Breast epithelium (tissue), 4 donors: ENCODE measurements at regions not wholly inside any gene's neighbourhood (a gene's known extent, or its start where the extent isn't known, plus 50 kb on each side); places are given as distances from the start of the nearest gene placed in this dataset.

Source experiments
- DNase-seq, 2 donors: peaks; one replicate each; pipeline ENCODE4 v3.0.0-alpha.2; 2019; ENCODE audit warnings: low spot score in 2 of 2
- H3K27ac ChIP-seq, 2 donors: fragments of 200-600 bp; sonication (generic) in 1 of 2; one replicate each; pipeline ENCODE4 v1.5.1; 2016 to 2019; ENCODE audit warnings: mild to moderate bottlenecking in 1 of 2
- H3K27me3 ChIP-seq, 2 donors: fragments of 200-600 bp; sonication (generic) in 1 of 2; one replicate each; pipeline versions ENCODE4 v1.5.1 to v1.6.0; 2017 to 2019; ENCODE audit warnings: control low read depth in 1 of 2, mild to moderate bottlenecking in 1 of 2
- H3K36me3 ChIP-seq: fragments of 200-600 bp; one replicate; pipeline ENCODE4 v1.5.1; 2019
- H3K4me1 ChIP-seq, 2 donors: fragments of 200-600 bp; sonication (generic); one replicate each; pipeline ENCODE4 v1.5.1; 2016 to 2019; ENCODE audit warnings: control low read depth in 1 of 2
- H3K4me3 ChIP-seq, 3 donors: fragments of 200-600 bp; sonication (generic); 1 replicate in 2 of 3; 2 replicates in 1 of 3; pipeline ENCODE4 v1.5.1; 2016 to 2019; ENCODE audit warnings: mild to moderate bottlenecking in 3 of 3, moderate library complexity in 2 of 3
- H3K9me3 ChIP-seq, 2 donors: fragments of 200-600 bp; sonication (generic) in 1 of 2; one replicate each; pipeline ENCODE4 v1.5.1; 2016 to 2019; ENCODE audit warnings: control low read depth in 1 of 2
- CTCF ChIP-seq, 3 donors: fragments of 450-650 bp; IDR thresholded peaks; one replicate each; pipeline ENCODE4 v1.5.1; 2016 to 2017; ENCODE audit warnings: antibody characterized with exemption in 3 of 3, mild to moderate bottlenecking in 3 of 3, moderate library complexity in 3 of 3
- POLR2A ChIP-seq: fragments of 450-650 bp; IDR thresholded peaks from one replicate; pipeline ENCODE4 v1.6.1; 2016; ENCODE audit warnings: antibody characterized with exemption, mild to moderate bottlenecking, moderate library complexity
- POLR2AphosphoS5 ChIP-seq, 3 donors: sonication (generic); formaldehyde crosslinking; IDR thresholded peaks; one replicate each; pipeline ENCODE4 v1.6.1; 2017; ENCODE audit warnings: antibody characterized with exemption in 3 of 3
- intact Hi-C: fragments of 100-400 bp; cut with DNase I; formaldehyde crosslinking; loops from one replicate; pipeline ENCODE4 v1.15.1; 2023; ENCODE audit warnings: low total_unique reads

DNA sequence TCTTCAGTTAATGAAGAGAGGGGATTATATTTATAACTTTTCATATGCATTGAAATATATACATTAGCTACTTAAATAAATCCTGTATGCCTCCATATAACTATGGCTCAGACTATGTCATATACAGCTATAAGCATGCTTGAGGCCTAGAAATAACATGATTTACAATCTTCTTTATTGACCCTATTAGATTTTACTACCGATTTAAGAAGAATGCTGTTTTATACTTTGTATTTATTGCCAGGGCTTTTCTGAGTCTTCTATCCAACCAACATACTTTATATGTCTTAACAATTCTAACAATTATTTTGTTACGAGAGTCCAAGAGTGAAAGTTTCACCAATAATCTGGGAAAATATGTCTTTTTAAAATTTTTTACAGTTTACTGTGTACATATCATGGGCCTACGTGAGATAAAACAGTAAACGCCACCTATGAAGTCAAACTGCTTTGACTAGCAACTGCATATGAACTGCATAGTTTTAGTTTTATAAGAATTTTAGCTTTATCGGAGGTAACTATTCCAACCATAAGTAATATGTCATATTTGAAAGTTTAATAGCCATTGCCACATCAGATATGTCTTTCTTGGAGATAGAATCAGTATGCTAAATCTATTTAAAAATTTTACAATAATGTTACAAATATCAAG lies 861.0 kb downstream of the USP25 start:
- no peaks in the 10 kb centered on the region for H3K4me1 ChIP-seq
- no peak for DNase-seq
- H3K27me3 ChIP-seq: no peaks in the 10 kb centered on the region
- H3K4me3 ChIP-seq: peak overlapping the region in 1 of 3 donors; percentile 20
- TF ChIP-seq CTCF (IDR thresholded peaks at IDR 0.05) (no peak), POLR2AphosphoS5 (IDR thresholded peaks at IDR 0.05) (no peak), POLR2A (no peak)
- no peaks in the 10 kb centered on the region for H3K36me3 ChIP-seq
- H3K27ac ChIP-seq: peak overlapping the region; percentile 13 to 23
- intact Hi-C loops: no loop called here
- H3K9me3 ChIP-seq: no peaks in the 10 kb centered on the region

DNA sequence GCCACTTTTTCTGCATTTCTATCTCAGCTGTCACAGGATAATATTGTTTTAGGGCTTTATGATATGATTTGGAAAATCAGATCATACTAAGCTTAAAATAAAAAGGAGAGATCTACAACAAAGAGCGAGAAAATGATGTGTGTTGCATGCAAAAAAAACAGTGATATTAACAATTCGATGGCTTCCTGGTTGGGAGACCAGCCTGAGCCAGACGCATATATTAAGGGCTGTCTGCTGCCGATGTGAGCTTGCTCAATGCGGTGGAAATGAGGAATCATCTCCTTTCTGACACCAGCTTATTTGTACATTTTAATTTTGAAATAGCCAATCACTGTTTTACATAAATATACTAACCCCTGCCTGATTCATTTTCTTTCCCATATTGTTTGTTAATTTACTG lies 862.6 kb downstream of the USP25 start:
- Histone ChIP-seq H3K9me3 (no peaks in the 10 kb centered on the region), H3K27me3 (no peaks in the 10 kb centered on the region), H3K4me3 (no peak overlapping the region), H3K36me3 (no peaks in the 10 kb centered on the region), H3K27ac (no peak overlapping the region), H3K4me1 (no peaks in the 10 kb centered on the region)
- TF ChIP-seq CTCF (IDR thresholded peaks at IDR 0.05) (no peak), POLR2AphosphoS5 (IDR thresholded peaks at IDR 0.05) (no peak), POLR2A (no peak)
- DNase-seq: no peak
- intact Hi-C loops: no loop called here

DNA sequence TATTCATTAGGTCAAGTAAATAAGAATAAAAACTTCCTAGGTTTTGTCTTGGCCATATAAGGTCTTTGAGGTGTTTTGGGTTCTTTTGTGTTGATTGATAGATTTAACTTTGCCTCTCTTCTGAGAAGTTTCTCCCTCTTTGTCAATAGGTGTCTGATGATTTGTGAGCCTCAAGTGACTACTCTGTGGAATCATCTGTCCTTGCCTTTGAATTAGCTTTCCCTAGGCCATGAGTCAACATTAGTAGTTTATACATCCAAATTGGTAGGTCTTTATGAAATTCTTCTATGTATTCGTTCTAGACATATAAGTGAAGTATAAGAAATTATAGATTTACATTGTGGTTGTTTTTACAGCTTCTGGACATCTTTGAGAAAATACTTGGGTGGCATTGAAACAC lies 864.4 kb downstream of the USP25 start:
- TF ChIP-seq POLR2A: no peak
- no peak for TF ChIP-seq CTCF (IDR thresholded peaks at IDR 0.05)
- TF ChIP-seq POLR2AphosphoS5 (IDR thresholded peaks at IDR 0.05): no peak
- no peak for DNase-seq
- intact Hi-C loops: no loop called here
- no peak overlapping the region for H3K27ac ChIP-seq
- H3K9me3 ChIP-seq: no peaks in the 10 kb centered on the region
- no peaks in the 10 kb centered on the region for H3K27me3 ChIP-seq
- no peaks in the 10 kb centered on the region for H3K36me3 ChIP-seq
- no peaks in the 10 kb centered on the region for H3K4me1 ChIP-seq
- no peak overlapping the region for H3K4me3 ChIP-seq

DNA sequence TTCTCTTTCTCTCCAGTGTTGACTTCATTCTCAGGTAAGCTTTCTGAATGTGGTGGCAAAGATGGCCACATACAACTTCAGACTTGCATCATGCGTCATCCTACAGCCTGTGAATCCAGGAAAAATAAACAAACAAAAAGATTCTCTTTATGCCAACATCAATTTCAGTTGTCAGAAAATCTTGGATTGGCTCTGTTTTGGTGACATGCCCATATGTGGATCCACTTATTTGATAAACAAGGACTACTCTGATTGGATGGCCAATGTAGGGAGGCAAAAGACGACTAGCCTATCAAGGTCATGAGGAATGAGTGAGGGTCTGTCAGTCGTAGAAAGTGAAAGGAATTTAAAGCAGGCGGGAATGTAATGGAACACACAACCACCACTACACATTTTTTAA lies 866.6 kb downstream of the USP25 start:
- no peak overlapping the region for H3K27ac ChIP-seq
- intact Hi-C loops: no loop called here
- no peaks in the 10 kb centered on the region for H3K9me3 ChIP-seq
- H3K4me1 ChIP-seq: no peaks in the 10 kb centered on the region
- no peaks in the 10 kb centered on the region for H3K27me3 ChIP-seq
- no peaks in the 10 kb centered on the region for H3K36me3 ChIP-seq
- no peak for TF ChIP-seq POLR2AphosphoS5 (IDR thresholded peaks at IDR 0.05)
- TF ChIP-seq POLR2A: no peak
- TF ChIP-seq CTCF (IDR thresholded peaks at IDR 0.05): no peak
- H3K4me3 ChIP-seq: no peak overlapping the region
- DNase-seq: no peak

DNA sequence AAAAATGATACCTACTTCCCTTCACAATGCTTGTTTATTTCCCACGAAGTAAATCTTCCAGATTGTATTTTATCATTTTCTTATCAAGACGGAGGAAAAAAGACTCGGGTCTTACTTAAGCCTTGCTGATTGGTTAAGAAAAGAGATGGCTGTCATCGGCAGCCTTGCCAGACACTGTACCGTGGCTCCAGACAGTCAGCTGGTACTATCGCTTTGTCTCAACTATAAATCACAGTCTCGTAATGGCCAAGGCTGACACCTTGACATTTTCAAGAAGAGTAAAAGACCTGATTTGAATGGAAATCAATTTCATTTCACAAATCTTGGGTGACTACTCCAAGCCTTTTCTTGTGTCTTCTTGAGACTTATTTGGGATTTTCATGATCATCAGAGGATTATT lies 868.0 kb downstream of the USP25 start:
- no peak overlapping the region for H3K4me3 ChIP-seq
- H3K27ac ChIP-seq: no peak overlapping the region
- no peaks in the 10 kb centered on the region for H3K27me3 ChIP-seq
- no peak for TF ChIP-seq CTCF (IDR thresholded peaks at IDR 0.05)
- TF ChIP-seq POLR2AphosphoS5 (IDR thresholded peaks at IDR 0.05): no peak
- no peak for TF ChIP-seq POLR2A
- DNase-seq: no peak
- H3K4me1 ChIP-seq: no peaks in the 10 kb centered on the region
- no peaks in the 10 kb centered on the region for H3K9me3 ChIP-seq
- intact Hi-C loops: no loop called here
- H3K36me3 ChIP-seq: no peaks in the 10 kb centered on the region
